Mononuclear cell (primary cell): ENCODE measurements at regions not wholly inside any gene's neighbourhood (a gene's known extent, or its start where the extent isn't known, plus 50 kb on each side); places are given as distances from the start of the nearest gene placed in this dataset.

Experiments used
- H3K27me3 ChIP-seq: 2 replicates; pipeline ENCODE4 v1.6.0; 2011; ENCODE audit warnings: low read length, control low read depth; ENCODE audit not compliant: insufficient read depth
- H3K4me1 ChIP-seq: 2 replicates; pipeline ENCODE4 v1.5.1; 2011; ENCODE audit warnings: mild to moderate bottlenecking, low read length, control low read depth; ENCODE audit not compliant: insufficient read depth
- H3K4me3 ChIP-seq: 2 replicates; pipeline ENCODE4 v1.5.1; 2011; ENCODE audit warnings: mild to moderate bottlenecking, low read length, moderate library complexity
- H3K9me3 ChIP-seq: 2 replicates; pipeline ENCODE4 v1.5.1; 2011; ENCODE audit warnings: low read depth, mild to moderate bottlenecking, control low read depth, low read length

DNA sequence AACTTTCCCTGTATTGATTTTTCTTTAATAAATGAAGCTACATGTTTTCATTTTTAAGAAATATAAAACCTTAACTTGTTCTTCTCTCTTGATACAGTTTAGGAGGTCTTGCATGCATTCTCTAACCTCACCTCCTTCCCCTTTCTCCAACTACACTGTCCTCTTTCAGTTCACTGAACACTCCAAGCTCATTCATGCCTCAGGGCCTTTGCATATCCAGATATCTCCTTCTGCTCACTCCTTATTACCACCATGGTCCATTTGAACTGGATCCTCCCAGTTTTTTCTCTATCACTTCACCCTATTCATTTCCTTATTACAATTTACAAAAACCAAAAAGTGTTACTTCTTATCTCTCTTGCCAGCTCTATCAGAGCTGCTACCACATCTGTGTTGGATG, 242.9 kb upstream of the PLEKHG7 start:
- no peak overlapping the region for H3K4me3 ChIP-seq
- no peaks in the 10 kb centered on the region for H3K27me3 ChIP-seq
- peaks cover 25% of the 10 kb centered on the region for H3K4me1 ChIP-seq
- no peaks in the 10 kb centered on the region for H3K9me3 ChIP-seq

DNA sequence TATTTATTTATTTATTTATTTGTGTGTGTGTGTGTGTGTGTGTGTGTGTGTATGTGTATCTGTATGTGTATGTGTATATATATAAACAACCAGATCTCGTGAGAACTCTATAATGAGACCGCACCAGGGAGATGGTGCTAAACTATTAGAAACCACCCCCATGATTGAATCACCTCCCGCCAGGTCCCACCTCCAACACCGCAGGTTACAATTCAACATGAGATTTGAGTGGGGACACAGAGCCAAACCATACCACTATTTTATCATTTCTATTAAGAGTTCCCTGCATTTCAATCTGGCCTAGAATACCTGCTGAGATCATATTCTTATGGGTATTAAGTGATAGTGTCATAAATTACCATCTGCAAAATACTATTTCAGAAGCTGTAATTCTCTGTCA, 243.8 kb upstream of the PLEKHG7 start:
- Histone ChIP-seq H3K4me1 (peaks cover 25% of the 10 kb centered on the region), H3K4me3 (no peak overlapping the region), H3K27me3 (no peaks in the 10 kb centered on the region), H3K9me3 (no peaks in the 10 kb centered on the region)

DNA sequence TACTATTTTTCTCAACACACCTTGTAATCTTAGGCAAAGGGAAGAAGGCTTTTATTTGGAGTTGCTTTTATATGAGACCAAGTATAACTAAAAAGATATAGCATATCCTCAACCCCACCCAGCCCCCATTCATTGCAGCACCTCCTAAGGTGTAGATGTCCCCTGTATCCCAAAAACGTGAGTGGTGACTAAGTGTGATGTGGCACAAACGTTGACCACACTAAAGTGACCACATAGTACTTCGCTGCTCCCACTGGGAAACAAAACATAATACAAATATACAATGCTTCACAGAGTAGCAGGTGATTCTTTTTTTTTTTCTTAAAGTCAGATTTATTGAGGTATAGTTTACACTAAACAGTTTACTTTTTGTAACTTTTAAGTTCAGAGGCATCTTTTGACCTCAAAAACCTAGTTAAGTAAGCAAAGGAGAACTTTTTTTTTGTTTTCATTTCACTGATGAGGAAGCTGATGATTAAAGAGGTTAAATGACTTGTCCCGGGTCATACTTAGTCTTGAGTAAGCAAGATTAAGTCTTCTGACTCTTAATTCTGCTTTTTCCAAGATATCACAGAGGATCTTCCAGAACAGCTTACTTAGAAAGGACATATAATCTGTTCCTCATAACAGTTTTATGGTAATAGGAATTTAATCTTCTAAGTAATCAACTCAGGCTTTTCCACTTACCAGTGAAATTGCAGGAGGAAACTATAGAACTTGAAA, 245.2 kb upstream of the PLEKHG7 start:
- no peaks in the 10 kb centered on the region for H3K27me3 ChIP-seq
- no peaks in the 10 kb centered on the region for H3K9me3 ChIP-seq

DNA sequence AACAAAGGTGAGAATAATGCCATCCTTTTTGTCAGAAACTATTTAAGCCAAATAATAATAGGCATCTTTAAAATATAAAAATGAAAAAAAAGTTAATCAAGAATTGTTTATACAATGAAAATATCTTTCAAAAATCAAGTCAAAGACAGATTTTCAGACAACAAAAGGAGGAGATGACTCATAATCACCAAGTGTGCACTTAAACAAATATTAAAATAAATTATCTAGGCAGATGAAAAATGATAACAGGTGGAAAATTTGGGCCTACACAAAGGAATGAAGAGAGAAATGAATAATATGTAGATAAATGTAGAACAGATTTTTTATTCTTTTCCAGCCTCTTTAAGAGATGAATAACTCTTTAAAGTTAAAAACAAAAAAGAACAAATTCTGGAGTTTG, 250.0 kb upstream of the PLEKHG7 start:
- Histone ChIP-seq H3K4me1 (no peaks in the 10 kb centered on the region), H3K4me3 (no peak overlapping the region), H3K27me3 (no peaks in the 10 kb centered on the region), H3K9me3 (no peaks in the 10 kb centered on the region)

More for the DNA sequence above, 245.2 kb upstream of the PLEKHG7 start:
- H3K4me3 ChIP-seq, result no peak overlapping the region
- peaks cover 18% of the 10 kb centered on the region for H3K4me1 ChIP-seq

DNA sequence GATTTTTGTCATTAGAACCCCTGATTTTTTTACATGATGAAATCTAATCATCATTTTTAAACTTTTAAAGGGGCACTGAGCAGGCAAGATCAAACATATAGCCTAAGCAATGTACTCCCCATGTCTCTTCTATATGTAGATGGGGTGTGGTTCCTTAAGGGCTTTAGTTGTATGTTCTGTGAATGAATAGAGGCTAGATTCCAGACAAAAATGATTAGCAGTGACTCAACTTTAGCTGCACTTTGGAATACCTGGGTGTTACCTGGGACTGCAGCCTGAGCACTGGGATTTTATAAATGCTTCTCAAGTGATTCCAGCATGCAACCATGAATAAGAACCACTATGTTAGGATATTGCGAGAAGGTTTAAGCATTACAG, 256.7 kb upstream of the PLEKHG7 start:
- no peaks in the 10 kb centered on the region for H3K27me3 ChIP-seq
- H3K4me1 ChIP-seq, result peaks cover 34% of the 10 kb centered on the region
- no peaks in the 10 kb centered on the region for H3K9me3 ChIP-seq
- no peak overlapping the region for H3K4me3 ChIP-seq

DNA sequence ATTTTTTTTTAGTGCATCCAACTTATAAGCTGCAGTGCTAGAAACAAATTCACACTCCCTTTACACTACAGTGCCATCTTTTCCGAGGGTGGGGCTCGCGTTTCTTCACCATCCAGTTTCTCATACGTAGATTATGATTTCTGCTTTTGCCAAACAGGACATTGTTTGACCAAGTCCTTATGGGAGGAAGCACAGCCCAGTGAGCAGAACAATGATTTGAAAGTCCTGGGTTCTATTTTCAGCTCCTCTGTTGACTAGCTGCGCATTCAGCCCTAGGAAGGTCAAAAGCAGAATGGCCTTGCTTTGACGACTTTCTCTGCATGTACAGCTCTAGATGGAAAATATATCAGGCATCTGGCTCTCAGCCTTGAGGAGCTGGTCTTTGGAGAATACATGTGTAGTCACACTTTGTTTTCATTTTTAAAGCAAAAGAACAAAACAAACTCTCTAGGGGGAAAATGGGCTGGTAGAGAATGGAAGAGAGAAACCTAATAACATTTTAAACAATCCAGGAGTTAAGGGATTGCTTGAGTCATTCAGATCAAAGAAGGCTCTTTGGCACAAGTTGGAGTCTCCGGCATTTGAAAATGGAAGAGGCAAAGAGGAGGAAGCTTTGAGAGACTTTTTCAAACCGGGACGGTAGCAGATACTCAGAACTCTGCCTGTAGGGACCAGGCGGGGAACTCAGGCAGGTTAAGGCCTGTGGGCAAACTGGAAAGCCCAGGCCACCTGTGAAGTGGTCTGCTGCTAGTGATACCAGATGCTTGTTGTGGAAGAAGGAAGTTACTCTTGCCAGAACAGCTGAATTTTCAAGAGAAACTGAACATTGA, 257.3 kb upstream of the PLEKHG7 start:
- Histone ChIP-seq H3K4me1 (peaks cover 34% of the 10 kb centered on the region), H3K4me3 (no peak overlapping the region), H3K27me3 (no peaks in the 10 kb centered on the region)

DNA sequence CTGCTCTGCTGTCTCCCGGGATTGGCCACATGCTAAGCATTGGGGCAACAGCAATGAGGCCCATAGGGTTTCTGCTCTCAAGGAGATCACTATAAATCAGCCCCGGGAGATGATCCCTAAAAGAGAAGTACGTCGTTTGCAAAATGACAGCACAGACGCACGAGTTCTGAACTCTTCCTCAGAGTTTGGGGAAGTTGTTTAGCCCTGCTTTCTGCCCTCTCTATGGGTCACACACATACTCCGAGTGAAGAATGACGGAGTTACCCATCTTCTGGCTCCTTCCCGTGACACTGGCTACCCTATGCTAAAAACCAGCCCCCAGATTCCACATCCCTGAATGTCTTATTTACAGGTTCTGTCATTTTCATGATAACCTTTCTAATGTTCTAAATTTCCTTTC, 258.0 kb upstream of the PLEKHG7 start:
- H3K4me3 ChIP-seq, result no peak overlapping the region
- H3K4me1 ChIP-seq, result peaks cover 34% of the 10 kb centered on the region
- H3K9me3 ChIP-seq, result no peaks in the 10 kb centered on the region
- H3K27me3 ChIP-seq, result no peaks in the 10 kb centered on the region

More for the DNA sequence above, 257.3 kb upstream of the PLEKHG7 start:
- H3K9me3 ChIP-seq, result no peaks in the 10 kb centered on the region

DNA sequence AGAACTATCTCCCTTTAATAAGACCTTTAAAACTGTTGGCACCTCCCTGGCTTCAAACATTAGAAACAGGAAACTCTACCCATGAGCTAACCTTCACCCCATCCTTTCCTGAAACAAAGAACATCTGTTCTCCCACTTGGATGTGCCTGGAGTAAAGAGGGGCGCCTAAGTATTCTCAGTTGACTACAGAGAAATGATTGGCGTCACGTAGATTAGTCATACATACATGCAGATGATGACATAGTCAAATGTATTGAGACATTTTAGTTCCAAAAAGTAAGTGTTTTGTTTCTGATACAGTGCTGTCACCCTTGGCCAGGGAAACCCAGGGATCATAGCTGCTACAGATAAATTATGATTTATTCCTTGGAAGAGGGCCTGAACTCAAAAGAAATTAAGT, 260.0 kb upstream of the PLEKHG7 start:
- Histone ChIP-seq H3K27me3 (no peaks in the 10 kb centered on the region), H3K9me3 (no peaks in the 10 kb centered on the region), H3K4me3 (no peak overlapping the region), H3K4me1 (peaks cover 38% of the 10 kb centered on the region)

DNA sequence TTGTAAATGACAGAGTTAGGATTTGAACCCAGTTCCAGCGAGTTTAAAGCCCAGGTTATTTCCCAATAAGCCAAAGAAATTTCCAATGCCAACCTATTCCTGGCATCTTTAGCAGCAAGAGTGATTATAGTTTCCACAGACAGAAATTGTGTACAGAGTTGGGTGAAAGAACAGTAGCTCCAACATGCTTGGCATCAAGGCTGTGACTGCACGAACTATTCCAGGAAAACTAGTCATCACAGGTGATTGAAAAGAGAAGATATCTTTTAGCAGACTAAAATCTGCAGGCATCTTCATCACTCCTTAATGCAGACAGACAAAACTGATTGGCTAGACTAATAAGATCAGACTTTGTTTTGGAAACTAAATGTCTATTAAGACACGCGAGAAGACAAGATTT, 262.7 kb upstream of the PLEKHG7 start:
- H3K4me1 ChIP-seq, result peaks cover 24% of the 10 kb centered on the region
- no peaks in the 10 kb centered on the region for H3K9me3 ChIP-seq
- no peak overlapping the region for H3K4me3 ChIP-seq
- no peaks in the 10 kb centered on the region for H3K27me3 ChIP-seq

DNA sequence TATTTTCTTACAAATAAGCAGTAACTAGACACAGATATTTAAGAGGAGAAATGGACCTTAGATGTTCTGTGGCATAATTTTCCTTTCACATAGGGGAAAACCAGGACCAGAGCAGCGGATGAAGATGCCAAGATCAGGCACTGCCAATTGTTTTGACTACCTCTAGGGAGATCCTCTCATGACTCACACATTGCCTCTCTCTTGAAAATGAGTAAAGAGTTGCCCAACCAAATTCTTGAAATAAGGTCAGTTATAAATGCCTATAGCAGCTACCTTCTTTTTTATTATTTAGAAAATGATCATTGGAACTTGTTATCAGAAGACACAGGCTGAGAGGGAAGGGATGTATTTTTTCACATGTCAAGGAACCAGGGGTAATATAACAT, 263.4 kb upstream of the PLEKHG7 start:
- peaks cover 25% of the 10 kb centered on the region for H3K4me1 ChIP-seq
- H3K9me3 ChIP-seq, result no peaks in the 10 kb centered on the region
- no peak overlapping the region for H3K4me3 ChIP-seq
- no peaks in the 10 kb centered on the region for H3K27me3 ChIP-seq

DNA sequence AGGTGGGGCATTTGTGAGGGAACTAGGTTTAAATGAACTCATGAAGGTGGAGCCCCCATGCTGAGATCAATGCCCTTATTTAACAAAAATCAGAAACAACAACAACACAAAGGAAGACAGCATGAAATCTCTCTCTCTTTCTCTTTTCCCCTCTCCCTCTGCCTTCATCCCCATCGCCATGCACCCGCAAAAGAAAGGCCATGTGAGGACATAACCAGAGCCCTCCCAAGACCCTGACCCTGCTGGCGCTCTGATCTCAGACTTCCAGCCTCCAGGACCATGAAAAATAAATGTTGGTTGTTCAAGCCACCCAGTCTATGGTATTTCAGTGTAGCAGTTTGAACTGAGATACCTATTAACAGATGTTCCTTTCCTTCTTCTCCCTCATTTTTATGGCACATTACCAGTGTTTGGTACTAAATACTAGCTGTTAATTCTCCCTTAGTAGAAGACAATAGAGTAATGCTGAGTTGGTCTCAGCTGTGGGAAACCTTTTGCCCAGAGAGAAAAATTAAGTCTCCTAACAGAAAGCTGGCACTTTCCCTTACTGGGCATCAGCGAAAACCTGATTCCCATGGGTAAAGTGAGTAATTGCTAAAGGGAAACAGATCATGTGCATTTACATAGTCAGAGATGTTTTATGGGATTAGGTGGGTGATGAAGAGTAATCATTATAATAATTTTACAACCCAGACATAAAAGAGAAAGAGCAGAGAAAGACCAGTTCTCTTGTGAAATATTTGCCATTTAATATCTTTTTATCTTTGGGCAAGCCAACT, 264.0 kb upstream of the PLEKHG7 start:
- Histone ChIP-seq H3K4me3 (no peak overlapping the region), H3K27me3 (no peaks in the 10 kb centered on the region), H3K9me3 (no peaks in the 10 kb centered on the region), H3K4me1 (peaks cover 22% of the 10 kb centered on the region)

DNA sequence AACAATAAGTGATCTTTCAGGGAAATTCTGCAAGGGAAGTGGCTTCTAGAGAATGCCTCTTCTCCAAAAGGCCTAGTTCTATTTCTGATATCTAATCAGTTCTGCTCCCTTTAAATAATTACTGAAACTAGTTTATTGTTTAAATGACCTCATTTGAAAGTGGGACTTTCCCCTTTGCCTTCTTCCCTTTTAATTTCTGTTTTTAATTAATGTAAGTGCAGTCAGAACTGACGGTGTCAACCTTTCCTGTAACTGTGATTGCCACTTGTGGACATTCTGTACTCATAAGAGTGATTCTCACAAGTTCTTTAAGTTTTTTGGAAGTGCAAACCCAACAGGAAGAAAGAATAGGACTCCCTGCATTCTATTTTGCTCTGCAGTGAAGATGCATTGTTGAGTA, 265.3 kb upstream of the PLEKHG7 start:
- Histone ChIP-seq H3K27me3 (no peaks in the 10 kb centered on the region), H3K9me3 (no peaks in the 10 kb centered on the region), H3K4me3 (no peak overlapping the region), H3K4me1 (peaks cover 16% of the 10 kb centered on the region)

DNA sequence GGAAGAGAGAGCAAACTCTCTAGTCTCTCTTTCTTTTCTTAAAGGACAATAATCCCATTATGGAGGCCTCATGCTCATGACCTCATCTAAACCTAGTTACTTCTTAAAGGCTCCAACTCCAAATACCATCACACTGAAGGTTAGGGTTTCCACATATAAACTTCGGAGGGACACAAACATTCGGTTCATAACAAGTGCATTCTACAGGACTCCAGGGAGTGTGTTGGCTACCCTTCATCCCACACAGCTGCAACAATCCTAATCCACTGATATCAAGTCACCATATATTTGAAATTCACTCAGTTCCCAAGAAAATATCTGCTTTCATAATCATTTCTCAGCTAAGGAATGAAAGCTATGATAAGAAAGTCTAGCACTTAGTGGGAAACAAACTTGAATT, 265.9 kb upstream of the PLEKHG7 start:
- H3K4me1 ChIP-seq, result peaks cover 14% of the 10 kb centered on the region
- no peaks in the 10 kb centered on the region for H3K27me3 ChIP-seq
- no peaks in the 10 kb centered on the region for H3K9me3 ChIP-seq
- H3K4me3 ChIP-seq, result no peak overlapping the region

DNA sequence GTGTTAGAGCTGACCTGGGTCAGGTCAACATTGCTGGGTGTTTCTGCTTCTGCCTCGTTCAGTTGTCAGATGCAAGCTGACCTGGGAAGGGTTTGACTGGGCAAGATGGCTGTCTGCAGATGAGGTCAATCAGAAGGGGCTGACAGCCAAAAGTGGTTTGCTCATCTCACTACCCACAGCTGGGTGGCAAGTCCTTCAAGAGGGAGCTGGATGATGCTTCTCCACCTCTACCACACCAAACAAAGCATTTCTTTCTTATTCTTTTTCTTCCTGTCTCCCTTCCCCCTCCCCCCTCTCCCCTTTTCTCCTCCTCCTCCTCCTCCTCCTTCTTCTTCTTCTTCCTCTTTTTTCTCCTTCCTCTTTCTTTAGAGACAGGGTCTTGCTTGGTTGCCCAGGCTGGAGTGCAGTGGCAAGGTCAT, 268.2 kb upstream of the PLEKHG7 start:
- Histone ChIP-seq H3K27me3 (no peaks in the 10 kb centered on the region), H3K9me3 (no peaks in the 10 kb centered on the region), H3K4me1 (peaks cover 18% of the 10 kb centered on the region), H3K4me3 (no peak overlapping the region)

DNA sequence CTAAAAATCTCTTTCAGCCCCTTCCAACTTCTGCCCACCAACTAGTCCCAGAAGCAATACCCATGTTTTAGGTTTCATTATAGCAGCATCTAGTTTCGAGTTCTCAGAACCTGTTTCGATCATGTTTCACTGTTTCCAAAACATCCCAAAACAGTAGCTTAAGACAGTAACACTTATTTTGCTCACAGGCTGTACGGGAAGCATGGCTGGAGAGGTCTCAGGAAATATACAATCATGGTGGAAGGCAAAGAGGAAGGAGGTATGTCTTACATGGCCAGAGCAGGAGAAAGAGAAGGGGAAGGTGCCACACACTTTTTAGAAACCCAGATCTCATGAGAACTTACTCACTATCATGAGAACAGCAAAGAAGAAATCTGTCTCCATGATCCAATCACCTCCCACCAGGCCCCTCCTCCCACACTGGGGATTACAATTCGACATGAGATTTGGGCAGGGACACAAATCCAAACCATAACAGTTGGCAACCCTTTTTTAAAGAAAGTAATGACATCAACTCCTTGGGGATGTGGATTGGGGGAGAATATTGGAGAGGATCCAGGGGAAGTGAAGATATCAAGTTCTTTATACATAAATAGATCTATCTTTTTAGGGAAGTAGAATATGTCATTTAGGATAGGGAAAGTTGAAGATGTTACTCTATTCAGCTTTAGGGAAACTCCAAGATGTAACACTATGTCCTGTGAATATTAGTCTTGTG, 269.9 kb upstream of the PLEKHG7 start:
- H3K4me3 ChIP-seq, result no peak overlapping the region
- no peaks in the 10 kb centered on the region for H3K27me3 ChIP-seq
- H3K4me1 ChIP-seq, result peaks cover 13% of the 10 kb centered on the region
- H3K9me3 ChIP-seq, result no peaks in the 10 kb centered on the region
